ENCODE measurements at regions not wholly inside any gene's neighbourhood (a gene's known extent, or its start where the extent isn't known, plus 50 kb on each side); places are given as distances from the start of the nearest gene placed in this dataset.
A peak's percentile ranks its signal among the peaks of the same experiment; 100 is the strongest.

GRCh38 chr11:128187377-128187776 lies 400.0 kb downstream of the ETS1 start:
- Mint-ChIP-seq H3K4me3 (ENCODE audit: unreplicated experiment) (no peak overlapping the region), H3K9me3 (ENCODE audit: unreplicated experiment) (peaks cover 13% of the 10 kb centered on the region), H3K36me3 (ENCODE audit: low read depth, unreplicated experiment) (no peaks in the 10 kb centered on the region), H3K4me1 (ENCODE audit: low read depth, unreplicated experiment) (peaks cover 4% of the 10 kb centered on the region), H3K27me3 (ENCODE audit: low read depth, unreplicated experiment) (no peaks in the 10 kb centered on the region), H3K27ac (ENCODE audit: unreplicated experiment) (no peak overlapping the region)
- Histone ChIP-seq H3K79me2 (ENCODE audit: insufficient read depth, low read length) (no peaks in the 10 kb centered on the region), H3K27ac (ENCODE audit: low read depth, low read length) (no peak overlapping the region), H3K4me1 (ENCODE audit: insufficient read depth, low read length) (peaks cover 3% of the 10 kb centered on the region), H3K27me3 (ENCODE audit: insufficient read depth, low read length) (no peaks in the 10 kb centered on the region), H2AFZ (ENCODE audit: low read depth, low read length) (no peak overlapping the region), H3K9ac (ENCODE audit: low read length) (no peak overlapping the region), H3K4me2 (ENCODE audit: low read length) (no peak overlapping the region), H3K9me3 (ENCODE audit: insufficient read depth, low read depth, low read length) (no peaks in the 10 kb centered on the region), H3K4me3 (ENCODE audit: insufficient read depth, low read depth, low read length) (no peak overlapping the region), H4K20me1 (ENCODE audit: insufficient read depth, low read length) (no peaks in the 10 kb centered on the region), H3K36me3 (ENCODE audit: insufficient read depth, low read length) (no peaks in the 10 kb centered on the region)
- peak; percentile 61 for DNase-seq (ENCODE audit: low read depth)
- FAIRE-seq, result no peak
- TF ChIP-seq CTCF (IDR thresholded peaks at IDR 0.05; ENCODE audit: insufficient read depth, low read depth, low read length), result no peak
- no peak for TF ChIP-seq EZH2 (IDR thresholded peaks at IDR 0.05; ENCODE audit: insufficient read depth, low read length)

- Histone ChIP-seq H3K9me3 (ENCODE audit: insufficient read depth, low read depth, low read length) (no peaks in the 10 kb centered on the region), H3K9ac (ENCODE audit: low read length) (no peak overlapping the region), H4K20me1 (ENCODE audit: insufficient read depth, low read length) (no peaks in the 10 kb centered on the region), H3K79me2 (ENCODE audit: insufficient read depth, low read length) (no peaks in the 10 kb centered on the region), H2AFZ (ENCODE audit: low read depth, low read length) (no peak overlapping the region), H3K4me2 (ENCODE audit: low read length) (no peak overlapping the region), H3K27me3 (ENCODE audit: insufficient read depth, low read length) (no peaks in the 10 kb centered on the region), H3K27ac (ENCODE audit: low read depth, low read length) (no peak overlapping the region), H3K4me1 (ENCODE audit: insufficient read depth, low read length) (peaks cover 16% of the 10 kb centered on the region), H3K36me3 (ENCODE audit: insufficient read depth, low read length) (no peaks in the 10 kb centered on the region), H3K4me3 (ENCODE audit: insufficient read depth, low read depth, low read length) (no peak overlapping the region)
- TF ChIP-seq EZH2 (IDR thresholded peaks at IDR 0.05; ENCODE audit: insufficient read depth, low read length) (no peak), CTCF (IDR thresholded peaks at IDR 0.05; ENCODE audit: insufficient read depth, low read depth, low read length) (no peak)
- DNase-seq (ENCODE audit: low read depth), result no peak
- H3K27me3 Mint-ChIP-seq (ENCODE audit: low read depth, unreplicated experiment), result no peaks in the 10 kb centered on the region
- H3K4me1 Mint-ChIP-seq (ENCODE audit: low read depth, unreplicated experiment), result peaks cover 17% of the 10 kb centered on the region
- FAIRE-seq, result no peak
- peaks cover 13% of the 10 kb centered on the region for H3K9me3 Mint-ChIP-seq (ENCODE audit: unreplicated experiment)
- no peaks in the 10 kb centered on the region for H3K36me3 Mint-ChIP-seq (ENCODE audit: low read depth, unreplicated experiment)
- no peak overlapping the region for H3K27ac Mint-ChIP-seq (ENCODE audit: unreplicated experiment)
- no peak overlapping the region for H3K4me3 Mint-ChIP-seq (ENCODE audit: unreplicated experiment)
Measured at GRCh38 chr11:128184981-128185380, 402.4 kb downstream of the ETS1 start.

GRCh38 chr11:128182844-128183243 lies 404.5 kb downstream of the ETS1 start:
- Mint-ChIP-seq H3K4me3 (ENCODE audit: unreplicated experiment) (no peak overlapping the region), H3K27ac (ENCODE audit: unreplicated experiment) (no peak overlapping the region), H3K36me3 (ENCODE audit: low read depth, unreplicated experiment) (no peaks in the 10 kb centered on the region), H3K27me3 (ENCODE audit: low read depth, unreplicated experiment) (no peaks in the 10 kb centered on the region), H3K4me1 (ENCODE audit: low read depth, unreplicated experiment) (peaks cover 13% of the 10 kb centered on the region), H3K9me3 (ENCODE audit: unreplicated experiment) (peaks cover 13% of the 10 kb centered on the region)
- Histone ChIP-seq H3K27me3 (ENCODE audit: insufficient read depth, low read length) (no peaks in the 10 kb centered on the region), H3K4me2 (ENCODE audit: low read length) (no peak overlapping the region), H3K4me1 (ENCODE audit: insufficient read depth, low read length) (peaks cover 13% of the 10 kb centered on the region), H3K9ac (ENCODE audit: low read length) (no peak overlapping the region), H3K4me3 (ENCODE audit: insufficient read depth, low read depth, low read length) (no peak overlapping the region), H3K36me3 (ENCODE audit: insufficient read depth, low read length) (no peaks in the 10 kb centered on the region), H3K9me3 (ENCODE audit: insufficient read depth, low read depth, low read length) (no peaks in the 10 kb centered on the region), H2AFZ (ENCODE audit: low read depth, low read length) (no peak overlapping the region), H4K20me1 (ENCODE audit: insufficient read depth, low read length) (no peaks in the 10 kb centered on the region), H3K79me2 (ENCODE audit: insufficient read depth, low read length) (no peaks in the 10 kb centered on the region), H3K27ac (ENCODE audit: low read depth, low read length) (no peak overlapping the region)
- TF ChIP-seq EZH2 (IDR thresholded peaks at IDR 0.05; ENCODE audit: insufficient read depth, low read length) (no peak), CTCF (IDR thresholded peaks at IDR 0.05; ENCODE audit: insufficient read depth, low read depth, low read length) (no peak)
- DNase-seq (ENCODE audit: low read depth) (peak; percentile 14), FAIRE-seq (no peak)

Measured in astrocyte (in vitro differentiated cells and primary cell).